CD4-positive, alpha-beta T cell treated with Interleukin-21 for 1 hour (primary cell): ENCODE measurements at regions not wholly inside any gene's neighbourhood (a gene's known extent, or its start where the extent isn't known, plus 50 kb on each side); places are given as distances from the start of the nearest gene placed in this dataset.

Experiments
- DNase-seq: peaks from one replicate; pipeline ENCODE4 v3.0.0-alpha.2; 2020

GRCh38 chr6:167758309-167759023 is 68.2 kb upstream of the AFDN start:
- no peak for DNase-seq

- DNase-seq, result no peak
Observed at GRCh38 chr6:167759206-167759605, 67.5 kb upstream of the AFDN start.

GRCh38 chr6:167759912-167760311 is 66.8 kb upstream of the AFDN start:
- DNase-seq, result no peak

- DNase-seq, result no peak
Observed at GRCh38 chr6:167760979-167761793, 65.5 kb upstream of the AFDN start.

- DNase-seq, result no peak
Observed at GRCh38 chr6:167761794-167762258, 64.9 kb upstream of the AFDN start.

GRCh38 chr6:167762259-167762962 is 64.3 kb upstream of the AFDN start:
- no peak for DNase-seq

GRCh38 chr6:167763056-167763944 is 63.4 kb upstream of the AFDN start:
- DNase-seq, result no peak

- DNase-seq, result no peak
Observed at GRCh38 chr6:167764215-167764614, 62.5 kb upstream of the AFDN start.

- DNase-seq, result no peak
Observed at GRCh38 chr6:167764713-167765479, 61.8 kb upstream of the AFDN start.

- DNase-seq, result no peak
Observed at GRCh38 chr6:167766986-167767714, 59.6 kb upstream of the AFDN start.

GRCh38 chr6:167767715-167768107 is 59.0 kb upstream of the AFDN start:
- no peak for DNase-seq

GRCh38 chr6:167768471-167769215 is 58.1 kb upstream of the AFDN start:
- DNase-seq, result no peak

GRCh38 chr6:167769408-167770190 is 57.1 kb upstream of the AFDN start:
- no peak for DNase-seq

GRCh38 chr6:167770291-167770955 is 56.3 kb upstream of the AFDN start:
- no peak for DNase-seq

- DNase-seq, result no peak
Observed at GRCh38 chr6:167774881-167775280, 51.8 kb upstream of the AFDN start.

- DNase-seq, result no peak
Observed at GRCh38 chr6:167776906-167777627, 49.6 kb upstream of the AFDN start.
